CD14-positive monocyte (primary cell): ENCODE measurements at regions not wholly inside any gene's neighbourhood (a gene's known extent, or its start where the extent isn't known, plus 50 kb on each side); places are given as distances from the start of the nearest gene placed in this dataset.

Experiments
- DNase-seq, 3 donors: peaks; one replicate each; pipeline ENCODE4 v3.0.0-alpha.2; 2011 to 2022
- H2AFZ ChIP-seq: 2 replicates; pipeline ENCODE4 v1.6.0; 2012; ENCODE audit warnings: mild to moderate bottlenecking, low read depth, low read length, inconsistent platforms; ENCODE audit not compliant: insufficient read depth, poor library complexity, severe bottlenecking
- H3K27ac ChIP-seq, 2 donors: 1 replicate in 1 of 2; 2 replicates in 1 of 2; pipeline ENCODE4 v1.5.1; 2012 to 2013; ENCODE audit warnings: low read length in 2 of 2, control low read depth in 1 of 2, inconsistent platforms in 1 of 2, low read depth in 1 of 2, mild to moderate bottlenecking in 1 of 2
- H3K27me3 ChIP-seq, 2 donors: one replicate each; pipeline versions ENCODE4 v1.6.0 to v1.6.1; 2011 to 2013; ENCODE audit warnings: low read length in 2 of 2; ENCODE audit not compliant: control insufficient read depth in 2 of 2, insufficient read depth in 2 of 2
- H3K36me3 ChIP-seq, 2 donors: replicated peaks in 1 of 2; 1 replicate in 1 of 2; 2 replicates in 1 of 2; pipeline versions ENCODE4 v1.5.1 to v1.6.1; 2012 to 2013; ENCODE audit warnings: low read length in 2 of 2, control low read depth in 1 of 2, inconsistent platforms in 1 of 2, mild to moderate bottlenecking in 1 of 2; ENCODE audit not compliant: insufficient read depth in 2 of 2, control insufficient read depth in 1 of 2
- H3K4me1 ChIP-seq, 2 donors: 1 replicate in 1 of 2; 2 replicates in 1 of 2; pipeline versions ENCODE4 v1.5.1 to v1.6.1; 2012 to 2013; ENCODE audit warnings: low read length in 2 of 2, control low read depth in 1 of 2, inconsistent platforms in 1 of 2, mild to moderate bottlenecking in 1 of 2, moderate library complexity in 1 of 2; ENCODE audit not compliant: insufficient read depth in 2 of 2, control insufficient read depth in 1 of 2
- H3K4me2 ChIP-seq: replicated peaks from 2 replicates; pipeline ENCODE3; 2012; ENCODE audit warnings: low read length, moderate library complexity, mild to moderate bottlenecking; ENCODE audit not compliant: poor library complexity, severe bottlenecking; ENCODE audit errors: extremely low read depth
- H3K4me3 ChIP-seq, 3 experiments: fragments of 200-600 bp in 1 of 3; sonication (generic) in 1 of 3; replicated peaks in 1 of 3; 1 replicate in 2 of 3; 2 replicates in 1 of 3; pipeline ENCODE4 v1.5.1; 2011 to 2013; ENCODE audit warnings: low read length in 3 of 3, mild to moderate bottlenecking in 3 of 3, control low read depth in 2 of 3, low read depth in 2 of 3, inconsistent platforms in 1 of 3, moderate library complexity in 1 of 3
- H3K79me2 ChIP-seq: 2 replicates; pipeline ENCODE4 v1.6.0; 2012; ENCODE audit warnings: mild to moderate bottlenecking, control low read depth, inconsistent platforms, low read length, moderate library complexity; ENCODE audit not compliant: insufficient read depth
- H3K9ac ChIP-seq: 2 replicates; pipeline ENCODE4 v1.6.0; 2017; ENCODE audit warnings: low read length, mild to moderate bottlenecking; ENCODE audit not compliant: insufficient read depth, poor library complexity, severe bottlenecking
- H3K9me3 ChIP-seq, 2 donors: replicated peaks in 1 of 2; 1 replicate in 1 of 2; 2 replicates in 1 of 2; pipeline versions ENCODE4 v1.5.1 to v1.6.1; 2012 to 2013; ENCODE audit warnings: low read length in 2 of 2, control low read depth in 1 of 2; ENCODE audit not compliant: control insufficient read depth in 1 of 2, insufficient read depth in 1 of 2
- H4K20me1 ChIP-seq: 2 replicates; pipeline ENCODE4 v1.6.0; 2012; ENCODE audit warnings: mild to moderate bottlenecking, low read length, control low read depth, moderate library complexity; ENCODE audit not compliant: insufficient read depth
- H3K27ac Mint-ChIP-seq, 7 donors: one replicate each; pipeline ENCODE4 v1.8.0; 2020; ENCODE audit warnings: mild to moderate bottlenecking in 7 of 7, mixed read lengths in 7 of 7, moderate library complexity in 6 of 7, inconsistent platforms in 2 of 7
- H3K27me3 Mint-ChIP-seq, 3 donors: one replicate each; pipeline ENCODE4 v1.8.0; 2021 to 2022; ENCODE audit warnings: low read depth in 3 of 3, mild to moderate bottlenecking in 3 of 3, mixed read lengths in 3 of 3, moderate library complexity in 3 of 3, inconsistent platforms in 1 of 3
- H3K36me3 Mint-ChIP-seq, 2 donors: one replicate each; pipeline ENCODE4 v1.8.0; 2020; ENCODE audit warnings: mixed read lengths in 2 of 2, inconsistent platforms in 1 of 2, mild to moderate bottlenecking in 1 of 2
- H3K4me1 Mint-ChIP-seq: one replicate; pipeline ENCODE4 v1.8.0; 2020; ENCODE audit warnings: mild to moderate bottlenecking, mixed read lengths
- H3K4me3 Mint-ChIP-seq, 2 donors: one replicate each; pipeline ENCODE4 v1.8.0; 2020; ENCODE audit warnings: mild to moderate bottlenecking in 2 of 2, mixed read lengths in 2 of 2, moderate library complexity in 1 of 2
- H3K9me3 Mint-ChIP-seq, 7 donors: one replicate each; pipeline ENCODE4 v1.8.0; 2020 to 2022; ENCODE audit warnings: mixed read lengths in 7 of 7, mild to moderate bottlenecking in 6 of 7, moderate library complexity in 6 of 7, inconsistent platforms in 2 of 7
- CTCF ChIP-seq: fragments of 200-600 bp; IDR thresholded peaks from one replicate; pipeline ENCODE4 v1.8.0; 2022; ENCODE audit warnings: antibody characterized with exemption, mild to moderate bottlenecking
- intact Hi-C, 2 donors: fragments of 100-400 bp; cut with micrococcal nuclease; formaldehyde crosslinking; loops; one replicate each; pipeline versions ENCODE4 v1.15.0 to v1.15.1; 2023

- Histone ChIP-seq H3K27me3 (no peaks in the 10 kb centered on the region), H3K4me3 (no peak overlapping the region), H3K4me1 (no peaks in the 10 kb centered on the region), H3K4me2 (no peak overlapping the region), H3K79me2 (no peaks in the 10 kb centered on the region), H4K20me1 (no peaks in the 10 kb centered on the region), H3K9me3 (peaks cover 2 to 4% of the 10 kb centered on the region in 2 donors), H3K27ac (no peak overlapping the region), H3K9ac (no peak overlapping the region), H3K36me3 (no peaks in the 10 kb centered on the region), H2AFZ (no peak overlapping the region)
- peaks cover 2 to 13% (median 7%) of the 10 kb centered on the region in 7 donors for H3K9me3 Mint-ChIP-seq
- DNase-seq, result no peak
- H3K27me3 Mint-ChIP-seq, result peaks cover 0 to 2% (median 0%) of the 10 kb centered on the region in 3 donors
- no peaks in the 10 kb centered on the region for H3K4me1 Mint-ChIP-seq
- H3K27ac Mint-ChIP-seq, result no peak overlapping the region
- TF ChIP-seq CTCF, result no peak
- H3K4me3 Mint-ChIP-seq, result no peak overlapping the region
- no peaks in the 10 kb centered on the region for H3K36me3 Mint-ChIP-seq
- intact Hi-C loops, result no loop called here
Measured at GRCh38 chr4:52266537-52267137, 215.5 kb downstream of the SPATA18 start.

GRCh38 chr4:52269761-52270160 is 218.7 kb downstream of the SPATA18 start:
- DNase-seq, result no peak
- H3K36me3 Mint-ChIP-seq, result no peaks in the 10 kb centered on the region
- intact Hi-C loops, result no loop called here
- no peaks in the 10 kb centered on the region for H3K36me3 ChIP-seq
- no peak overlapping the region for H3K9ac ChIP-seq
- no peak for TF ChIP-seq CTCF
- H3K4me2 ChIP-seq, result no peak overlapping the region
- H3K27ac Mint-ChIP-seq, result no peak overlapping the region
- no peak overlapping the region for H2AFZ ChIP-seq
- no peak overlapping the region for H3K27ac ChIP-seq
- no peak overlapping the region for H3K4me3 Mint-ChIP-seq
- peaks cover 11 to 14% of the 10 kb centered on the region in 2 donors for H3K9me3 ChIP-seq
- H3K4me1 ChIP-seq, result no peaks in the 10 kb centered on the region
- peaks cover 6 to 23% (median 10%) of the 10 kb centered on the region in 7 donors for H3K9me3 Mint-ChIP-seq
- no peaks in the 10 kb centered on the region for H3K27me3 ChIP-seq
- no peaks in the 10 kb centered on the region for H4K20me1 ChIP-seq
- H3K79me2 ChIP-seq, result no peaks in the 10 kb centered on the region
- H3K4me1 Mint-ChIP-seq, result no peaks in the 10 kb centered on the region
- peaks cover 0 to 2% (median 0%) of the 10 kb centered on the region in 3 donors for H3K27me3 Mint-ChIP-seq
- H3K4me3 ChIP-seq, result no peak overlapping the region
